ENCODE measurements at regions not wholly inside any gene's neighbourhood (a gene's known extent, or its start where the extent isn't known, plus 50 kb on each side); places are given as distances from the start of the nearest gene placed in this dataset.

GRCh38 chr5:23588841-23589326, 81.5 kb downstream of the PRDM9 start:
- TF ChIP-seq CTCF (IDR thresholded peaks at IDR 0.05; ENCODE audit: low read depth, low read length) (no peak), POLR2A (IDR thresholded peaks at IDR 0.05; ENCODE audit: extremely low read depth, insufficient read length) (no peak)
